ENCODE measurements at regions not wholly inside any gene's neighbourhood (a gene's known extent, or its start where the extent isn't known, plus 50 kb on each side); places are given as distances from the start of the nearest gene placed in this dataset.

DNA sequence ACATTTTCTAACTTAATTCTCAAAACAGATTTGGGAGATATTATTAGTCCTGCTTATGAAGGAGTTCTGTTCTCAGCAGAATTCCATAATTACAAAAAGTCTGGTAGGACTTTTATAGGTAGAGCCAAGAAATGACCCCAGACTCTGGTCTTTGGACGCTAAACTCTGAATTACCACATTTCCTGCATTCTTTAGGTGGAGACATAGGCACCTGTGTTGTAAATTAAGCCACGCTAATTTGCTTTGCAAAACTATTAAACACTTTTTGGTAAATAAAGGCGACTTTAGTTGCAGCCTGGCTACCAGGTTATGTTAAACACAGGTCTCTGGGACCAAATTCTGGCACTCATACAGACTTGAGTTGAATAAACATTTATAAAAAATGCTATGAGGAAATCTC is 77.7 kb downstream of the C9orf152 start:
- no peak for DNase-seq (ENCODE audit: low spot score)
- POLR2A ChIA-PET, result no interaction called here

More for the DNA sequence above, 77.7 kb downstream of the C9orf152 start:
- Mint-ChIP-seq H3K36me3 (no peaks in the 10 kb centered on the region), H3K27ac (peak overlapping the region; percentile 75), H3K4me1 (peaks cover 87% of the 10 kb centered on the region), H3K4me3 (peak overlapping the region; percentile 6; the same call in 1 of the 2 replicates), H3K27me3 (ENCODE audit: low read depth) (peaks cover 3% of the 10 kb centered on the region), H3K9me3 (no peaks in the 10 kb centered on the region)
- CTCF ChIA-PET, result interaction anchor here (1.0 kb wide), 3 partner anchors 18 to 227 kb away, joined by 3 to 5 read pairs (median 4); no protein-coding TSS in a partner anchor
- no peak for ATAC-seq
- TF ChIP-seq, protein P1, sequence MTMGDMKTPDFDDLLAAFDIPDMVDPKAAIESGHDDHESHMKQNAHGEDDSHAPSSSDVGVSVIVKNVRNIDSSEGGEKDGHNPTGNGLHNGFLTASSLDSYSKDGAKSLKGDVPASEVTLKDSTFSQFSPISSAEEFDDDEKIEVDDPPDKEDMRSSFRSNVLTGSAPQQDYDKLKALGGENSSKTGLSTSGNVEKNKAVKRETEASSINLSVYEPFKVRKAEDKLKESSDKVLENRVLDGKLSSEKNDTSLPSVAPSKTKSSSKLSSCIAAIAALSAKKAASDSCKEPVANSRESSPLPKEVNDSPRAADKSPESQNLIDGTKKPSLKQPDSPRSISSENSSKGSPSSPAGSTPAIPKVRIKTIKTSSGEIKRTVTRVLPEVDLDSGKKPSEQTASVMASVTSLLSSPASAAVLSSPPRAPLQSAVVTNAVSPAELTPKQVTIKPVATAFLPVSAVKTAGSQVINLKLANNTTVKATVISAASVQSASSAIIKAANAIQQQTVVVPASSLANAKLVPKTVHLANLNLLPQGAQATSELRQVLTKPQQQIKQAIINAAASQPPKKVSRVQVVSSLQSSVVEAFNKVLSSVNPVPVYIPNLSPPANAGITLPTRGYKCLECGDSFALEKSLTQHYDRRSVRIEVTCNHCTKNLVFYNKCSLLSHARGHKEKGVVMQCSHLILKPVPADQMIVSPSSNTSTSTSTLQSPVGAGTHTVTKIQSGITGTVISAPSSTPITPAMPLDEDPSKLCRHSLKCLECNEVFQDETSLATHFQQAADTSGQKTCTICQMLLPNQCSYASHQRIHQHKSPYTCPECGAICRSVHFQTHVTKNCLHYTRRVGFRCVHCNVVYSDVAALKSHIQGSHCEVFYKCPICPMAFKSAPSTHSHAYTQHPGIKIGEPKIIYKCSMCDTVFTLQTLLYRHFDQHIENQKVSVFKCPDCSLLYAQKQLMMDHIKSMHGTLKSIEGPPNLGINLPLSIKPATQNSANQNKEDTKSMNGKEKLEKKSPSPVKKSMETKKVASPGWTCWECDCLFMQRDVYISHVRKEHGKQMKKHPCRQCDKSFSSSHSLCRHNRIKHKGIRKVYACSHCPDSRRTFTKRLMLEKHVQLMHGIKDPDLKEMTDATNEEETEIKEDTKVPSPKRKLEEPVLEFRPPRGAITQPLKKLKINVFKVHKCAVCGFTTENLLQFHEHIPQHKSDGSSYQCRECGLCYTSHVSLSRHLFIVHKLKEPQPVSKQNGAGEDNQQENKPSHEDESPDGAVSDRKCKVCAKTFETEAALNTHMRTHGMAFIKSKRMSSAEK (CRISPR knock-in tag; IDR thresholded peaks at IDR 0.05; ENCODE audit: borderline replicate concordance), result no peak
- TF ChIP-seq, protein P2, sequence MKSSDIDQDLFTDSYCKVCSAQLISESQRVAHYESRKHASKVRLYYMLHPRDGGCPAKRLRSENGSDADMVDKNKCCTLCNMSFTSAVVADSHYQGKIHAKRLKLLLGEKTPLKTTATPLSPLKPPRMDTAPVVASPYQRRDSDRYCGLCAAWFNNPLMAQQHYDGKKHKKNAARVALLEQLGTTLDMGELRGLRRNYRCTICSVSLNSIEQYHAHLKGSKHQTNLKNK (CRISPR knock-in tag; IDR thresholded peaks at IDR 0.05), result no peak
- TF ChIP-seq ETV6 (CRISPR knock-in tag; IDR thresholded peaks at IDR 0.05) (no peak), ZNF671 (CRISPR knock-in tag; IDR thresholded peaks at IDR 0.05) (no peak), EMX1 (CRISPR knock-in tag; IDR thresholded peaks at IDR 0.05) (no peak), ZBTB21 (CRISPR knock-in tag; IDR thresholded peaks at IDR 0.05; ENCODE audit: borderline replicate concordance) (no peak), SMAD4 (CRISPR knock-in tag; IDR thresholded peaks at IDR 0.05) (no peak), CREB1 (CRISPR knock-in tag; IDR thresholded peaks at IDR 0.05) (no peak)
- TF ChIP-seq, protein P3, sequence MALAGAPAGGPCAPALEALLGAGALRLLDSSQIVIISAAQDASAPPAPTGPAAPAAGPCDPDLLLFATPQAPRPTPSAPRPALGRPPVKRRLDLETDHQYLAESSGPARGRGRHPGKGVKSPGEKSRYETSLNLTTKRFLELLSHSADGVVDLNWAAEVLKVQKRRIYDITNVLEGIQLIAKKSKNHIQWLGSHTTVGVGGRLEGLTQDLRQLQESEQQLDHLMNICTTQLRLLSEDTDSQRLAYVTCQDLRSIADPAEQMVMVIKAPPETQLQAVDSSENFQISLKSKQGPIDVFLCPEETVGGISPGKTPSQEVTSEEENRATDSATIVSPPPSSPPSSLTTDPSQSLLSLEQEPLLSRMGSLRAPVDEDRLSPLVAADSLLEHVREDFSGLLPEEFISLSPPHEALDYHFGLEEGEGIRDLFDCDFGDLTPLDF (CRISPR knock-in tag; IDR thresholded peaks at IDR 0.05), result no peak
- TF ChIP-seq, protein P4, sequence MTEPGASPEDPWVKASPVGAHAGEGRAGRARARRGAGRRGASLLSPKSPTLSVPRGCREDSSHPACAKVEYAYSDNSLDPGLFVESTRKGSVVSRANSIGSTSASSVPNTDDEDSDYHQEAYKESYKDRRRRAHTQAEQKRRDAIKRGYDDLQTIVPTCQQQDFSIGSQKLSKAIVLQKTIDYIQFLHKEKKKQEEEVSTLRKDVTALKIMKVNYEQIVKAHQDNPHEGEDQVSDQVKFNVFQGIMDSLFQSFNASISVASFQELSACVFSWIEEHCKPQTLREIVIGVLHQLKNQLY (CRISPR knock-in tag; IDR thresholded peaks at IDR 0.05), result no peak
- TF ChIP-seq, protein P5, sequence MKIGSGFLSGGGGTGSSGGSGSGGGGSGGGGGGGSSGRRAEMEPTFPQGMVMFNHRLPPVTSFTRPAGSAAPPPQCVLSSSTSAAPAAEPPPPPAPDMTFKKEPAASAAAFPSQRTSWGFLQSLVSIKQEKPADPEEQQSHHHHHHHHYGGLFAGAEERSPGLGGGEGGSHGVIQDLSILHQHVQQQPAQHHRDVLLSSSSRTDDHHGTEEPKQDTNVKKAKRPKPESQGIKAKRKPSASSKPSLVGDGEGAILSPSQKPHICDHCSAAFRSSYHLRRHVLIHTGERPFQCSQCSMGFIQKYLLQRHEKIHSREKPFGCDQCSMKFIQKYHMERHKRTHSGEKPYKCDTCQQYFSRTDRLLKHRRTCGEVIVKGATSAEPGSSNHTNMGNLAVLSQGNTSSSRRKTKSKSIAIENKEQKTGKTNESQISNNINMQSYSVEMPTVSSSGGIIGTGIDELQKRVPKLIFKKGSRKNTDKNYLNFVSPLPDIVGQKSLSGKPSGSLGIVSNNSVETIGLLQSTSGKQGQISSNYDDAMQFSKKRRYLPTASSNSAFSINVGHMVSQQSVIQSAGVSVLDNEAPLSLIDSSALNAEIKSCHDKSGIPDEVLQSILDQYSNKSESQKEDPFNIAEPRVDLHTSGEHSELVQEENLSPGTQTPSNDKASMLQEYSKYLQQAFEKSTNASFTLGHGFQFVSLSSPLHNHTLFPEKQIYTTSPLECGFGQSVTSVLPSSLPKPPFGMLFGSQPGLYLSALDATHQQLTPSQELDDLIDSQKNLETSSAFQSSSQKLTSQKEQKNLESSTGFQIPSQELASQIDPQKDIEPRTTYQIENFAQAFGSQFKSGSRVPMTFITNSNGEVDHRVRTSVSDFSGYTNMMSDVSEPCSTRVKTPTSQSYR (CRISPR knock-in tag; IDR thresholded peaks at IDR 0.05), result no peak
- TF ChIP-seq, protein P6, sequence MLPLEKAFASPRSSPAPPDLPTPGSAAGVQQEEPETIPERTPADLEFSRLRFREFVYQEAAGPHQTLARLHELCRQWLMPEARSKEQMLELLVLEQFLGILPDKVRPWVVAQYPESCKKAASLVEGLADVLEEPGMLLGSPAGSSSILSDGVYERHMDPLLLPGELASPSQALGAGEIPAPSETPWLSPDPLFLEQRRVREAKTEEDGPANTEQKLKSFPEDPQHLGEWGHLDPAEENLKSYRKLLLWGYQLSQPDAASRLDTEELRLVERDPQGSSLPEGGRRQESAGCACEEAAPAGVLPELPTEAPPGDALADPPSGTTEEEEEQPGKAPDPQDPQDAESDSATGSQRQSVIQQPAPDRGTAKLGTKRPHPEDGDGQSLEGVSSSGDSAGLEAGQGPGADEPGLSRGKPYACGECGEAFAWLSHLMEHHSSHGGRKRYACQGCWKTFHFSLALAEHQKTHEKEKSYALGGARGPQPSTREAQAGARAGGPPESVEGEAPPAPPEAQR (CRISPR knock-in tag; IDR thresholded peaks at IDR 0.05), result no peak

Data from WTC11 (cell line).